ENCODE measurements at regions not wholly inside any gene's neighbourhood (a gene's known extent, or its start where the extent isn't known, plus 50 kb on each side); places are given as distances from the start of the nearest gene placed in this dataset.
"Not testable (repeated sequence)": the region's sequence is repeated elsewhere in the genome, so short reads cannot be mapped to it uniquely, and the experiment has no call there.

DNA sequence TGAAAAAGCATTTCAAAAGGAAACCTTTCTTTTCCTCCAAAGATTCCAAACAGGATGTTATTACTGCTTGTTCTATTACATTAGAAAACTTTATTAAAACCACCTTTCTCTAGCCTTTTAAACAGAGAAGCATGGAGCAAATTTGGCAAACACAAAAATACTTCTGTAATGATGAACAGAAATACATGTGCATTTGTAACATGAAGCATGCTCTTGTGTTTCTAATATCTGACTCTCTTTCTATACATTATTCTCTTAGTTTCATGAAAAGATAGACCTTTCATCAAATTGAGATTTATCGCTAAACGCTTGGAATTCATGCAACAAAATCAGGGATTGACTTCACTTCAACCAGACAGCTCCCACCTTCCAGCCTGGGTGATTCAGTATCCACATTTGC lies 152.8 kb upstream of the IRS2 start:
- ChIA-PET CTCF (interaction anchor here (0.9 kb wide), 1 partner anchor 8 kb away, joined by 3 read pairs; no protein-coding TSS in a partner anchor), POLR2A (no interaction called here)
- no peaks in the 10 kb centered on the region for H3K4me1 ChIP-seq
- FAIRE-seq (no peak), ATAC-seq (no peak), DNase-seq (ENCODE audit: low read depth in 1 of 2, low spot score in 1 of 2) (no peak)
- WGBS (ENCODE audit: missing lambda C conversion rate): 96% methylated on average over 2 of the region's 2 CpGs
- H3K4me2 ChIP-seq: no peak overlapping the region
- TF ChIP-seq ZC3H11A (IDR thresholded peaks at IDR 0.05) (no peak), FOSL2 (IDR thresholded peaks at IDR 0.05) (no peak), FOSL2 (CRISPR knock-in tag; IDR thresholded peaks at IDR 0.05) (no peak), POLR2A (IDR thresholded peaks at IDR 0.05; ENCODE audit: low read length) (no peak), EHMT2 (IDR thresholded peaks at IDR 0.05; ENCODE audit: low read depth) (no peak), BHLHE40 (IDR thresholded peaks at IDR 0.05; ENCODE audit: low read depth, low read length) (no peak)
- TF ChIP-seq, protein P1, sequence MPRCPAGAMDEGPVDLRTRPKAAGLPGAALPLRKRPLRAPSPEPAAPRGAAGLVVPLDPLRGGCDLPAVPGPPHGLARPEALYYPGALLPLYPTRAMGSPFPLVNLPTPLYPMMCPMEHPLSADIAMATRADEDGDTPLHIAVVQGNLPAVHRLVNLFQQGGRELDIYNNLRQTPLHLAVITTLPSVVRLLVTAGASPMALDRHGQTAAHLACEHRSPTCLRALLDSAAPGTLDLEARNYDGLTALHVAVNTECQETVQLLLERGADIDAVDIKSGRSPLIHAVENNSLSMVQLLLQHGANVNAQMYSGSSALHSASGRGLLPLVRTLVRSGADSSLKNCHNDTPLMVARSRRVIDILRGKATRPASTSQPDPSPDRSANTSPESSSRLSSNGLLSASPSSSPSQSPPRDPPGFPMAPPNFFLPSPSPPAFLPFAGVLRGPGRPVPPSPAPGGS (IDR thresholded peaks at IDR 0.05): no peak
- TF ChIP-seq, protein P2, sequence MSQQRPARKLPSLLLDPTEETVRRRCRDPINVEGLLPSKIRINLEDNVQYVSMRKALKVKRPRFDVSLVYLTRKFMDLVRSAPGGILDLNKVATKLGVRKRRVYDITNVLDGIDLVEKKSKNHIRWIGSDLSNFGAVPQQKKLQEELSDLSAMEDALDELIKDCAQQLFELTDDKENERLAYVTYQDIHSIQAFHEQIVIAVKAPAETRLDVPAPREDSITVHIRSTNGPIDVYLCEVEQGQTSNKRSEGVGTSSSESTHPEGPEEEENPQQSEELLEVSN (IDR thresholded peaks at IDR 0.05; ENCODE audit: borderline replicate concordance, low read depth): no peak
- TF ChIP-seq, protein P3, sequence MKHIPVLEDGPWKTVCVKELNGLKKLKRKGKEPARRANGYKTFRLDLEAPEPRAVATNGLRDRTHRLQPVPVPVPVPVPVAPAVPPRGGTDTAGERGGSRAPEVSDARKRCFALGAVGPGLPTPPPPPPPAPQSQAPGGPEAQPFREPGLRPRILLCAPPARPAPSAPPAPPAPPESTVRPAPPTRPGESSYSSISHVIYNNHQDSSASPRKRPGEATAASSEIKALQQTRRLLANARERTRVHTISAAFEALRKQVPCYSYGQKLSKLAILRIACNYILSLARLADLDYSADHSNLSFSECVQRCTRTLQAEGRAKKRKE (CRISPR knock-in tag; IDR thresholded peaks at IDR 0.05; ENCODE audit: low read depth): no peak
- no peaks in the 10 kb centered on the region for H3K9me3 ChIP-seq
- no peak overlapping the region for H3K4me3 ChIP-seq
- H3K27ac ChIP-seq: no peak overlapping the region

DNA sequence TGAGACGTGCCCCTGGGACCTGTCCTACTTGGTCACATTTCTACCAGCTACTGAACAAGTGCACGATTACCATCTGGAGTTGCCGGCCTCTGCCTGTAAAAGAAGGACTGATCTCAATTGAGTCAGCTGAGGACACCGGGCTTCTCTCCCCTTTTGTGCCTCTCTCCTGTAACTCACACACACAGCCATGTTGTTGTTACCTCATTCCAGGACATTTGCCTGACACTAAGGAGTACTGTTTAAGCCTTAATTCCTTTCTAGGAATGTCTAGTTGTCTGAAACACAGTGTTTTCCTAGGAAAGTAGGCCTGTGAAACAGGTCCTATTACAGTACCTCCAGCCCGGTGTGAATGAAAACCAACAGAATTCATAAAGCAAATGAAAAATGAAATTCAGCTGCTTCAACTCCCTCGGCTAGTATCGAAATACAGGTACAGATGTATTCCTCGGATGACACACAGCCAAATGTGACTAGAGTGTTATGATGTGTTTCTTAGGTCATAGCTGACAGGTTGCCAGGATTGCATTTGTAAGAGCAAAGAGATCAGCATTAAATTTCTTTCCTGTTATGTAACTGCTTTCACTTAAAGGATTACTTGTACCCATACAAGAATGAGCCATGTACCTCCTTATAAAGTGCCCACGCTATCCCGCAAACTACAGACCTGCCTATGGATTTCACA lies 152.0 kb upstream of the IRS2 start:
- no peak for ATAC-seq
- TF ChIP-seq, protein P4, sequence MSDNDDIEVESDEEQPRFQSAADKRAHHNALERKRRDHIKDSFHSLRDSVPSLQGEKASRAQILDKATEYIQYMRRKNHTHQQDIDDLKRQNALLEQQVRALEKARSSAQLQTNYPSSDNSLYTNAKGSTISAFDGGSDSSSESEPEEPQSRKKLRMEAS (IDR thresholded peaks at IDR 0.05): no peak
- TF ChIP-seq PHF8 (IDR thresholded peaks at IDR 0.05; ENCODE audit: borderline replicate concordance, low read depth) (no peak), ESRRA (IDR thresholded peaks at IDR 0.05; ENCODE audit: borderline replicate concordance, low read length) (no peak), MAFK (IDR thresholded peaks at IDR 0.05; ENCODE audit: partially characterized antibody) (no peak), TFCP2L1 (CRISPR knock-in tag; IDR thresholded peaks at IDR 0.05) (no peak), POLR2AphosphoS2 (conservative IDR thresholded peaks at IDR 0.05; ENCODE audit: low read length) (no peak), ZNF302 (CRISPR knock-in tag; IDR thresholded peaks at IDR 0.05) (no peak), CBX2 (IDR thresholded peaks at IDR 0.05; ENCODE audit: borderline replicate concordance, low read depth) (no peak), JUNB (IDR thresholded peaks at IDR 0.05) (no peak)
- TF ChIP-seq, protein P2 (IDR thresholded peaks at IDR 0.05; ENCODE audit: borderline replicate concordance, low read depth): no peak
- TF ChIP-seq, protein P5, sequence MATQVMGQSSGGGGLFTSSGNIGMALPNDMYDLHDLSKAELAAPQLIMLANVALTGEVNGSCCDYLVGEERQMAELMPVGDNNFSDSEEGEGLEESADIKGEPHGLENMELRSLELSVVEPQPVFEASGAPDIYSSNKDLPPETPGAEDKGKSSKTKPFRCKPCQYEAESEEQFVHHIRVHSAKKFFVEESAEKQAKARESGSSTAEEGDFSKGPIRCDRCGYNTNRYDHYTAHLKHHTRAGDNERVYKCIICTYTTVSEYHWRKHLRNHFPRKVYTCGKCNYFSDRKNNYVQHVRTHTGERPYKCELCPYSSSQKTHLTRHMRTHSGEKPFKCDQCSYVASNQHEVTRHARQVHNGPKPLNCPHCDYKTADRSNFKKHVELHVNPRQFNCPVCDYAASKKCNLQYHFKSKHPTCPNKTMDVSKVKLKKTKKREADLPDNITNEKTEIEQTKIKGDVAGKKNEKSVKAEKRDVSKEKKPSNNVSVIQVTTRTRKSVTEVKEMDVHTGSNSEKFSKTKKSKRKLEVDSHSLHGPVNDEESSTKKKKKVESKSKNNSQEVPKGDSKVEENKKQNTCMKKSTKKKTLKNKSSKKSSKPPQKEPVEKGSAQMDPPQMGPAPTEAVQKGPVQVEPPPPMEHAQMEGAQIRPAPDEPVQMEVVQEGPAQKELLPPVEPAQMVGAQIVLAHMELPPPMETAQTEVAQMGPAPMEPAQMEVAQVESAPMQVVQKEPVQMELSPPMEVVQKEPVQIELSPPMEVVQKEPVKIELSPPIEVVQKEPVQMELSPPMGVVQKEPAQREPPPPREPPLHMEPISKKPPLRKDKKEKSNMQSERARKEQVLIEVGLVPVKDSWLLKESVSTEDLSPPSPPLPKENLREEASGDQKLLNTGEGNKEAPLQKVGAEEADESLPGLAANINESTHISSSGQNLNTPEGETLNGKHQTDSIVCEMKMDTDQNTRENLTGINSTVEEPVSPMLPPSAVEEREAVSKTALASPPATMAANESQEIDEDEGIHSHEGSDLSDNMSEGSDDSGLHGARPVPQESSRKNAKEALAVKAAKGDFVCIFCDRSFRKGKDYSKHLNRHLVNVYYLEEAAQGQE (IDR thresholded peaks at IDR 0.05): no peak
- Histone ChIP-seq H3K4me2 (no peak overlapping the region), H3K9me3 (no peaks in the 10 kb centered on the region), H3K4me3 (no peak overlapping the region), H3K4me1 (no peaks in the 10 kb centered on the region), H3K27ac (no peak overlapping the region)
- DNase-seq (ENCODE audit: low read depth in 1 of 2, low spot score in 1 of 2): no peak
- FAIRE-seq: no peak
- ChIA-PET POLR2A (no interaction called here), CTCF (interaction anchor here (0.9 kb wide), 1 partner anchor 9 kb away, joined by 3 read pairs; no protein-coding TSS in a partner anchor)
- WGBS (ENCODE audit: missing lambda C conversion rate): 82% methylated on average over 10 of the region's 10 CpGs

DNA sequence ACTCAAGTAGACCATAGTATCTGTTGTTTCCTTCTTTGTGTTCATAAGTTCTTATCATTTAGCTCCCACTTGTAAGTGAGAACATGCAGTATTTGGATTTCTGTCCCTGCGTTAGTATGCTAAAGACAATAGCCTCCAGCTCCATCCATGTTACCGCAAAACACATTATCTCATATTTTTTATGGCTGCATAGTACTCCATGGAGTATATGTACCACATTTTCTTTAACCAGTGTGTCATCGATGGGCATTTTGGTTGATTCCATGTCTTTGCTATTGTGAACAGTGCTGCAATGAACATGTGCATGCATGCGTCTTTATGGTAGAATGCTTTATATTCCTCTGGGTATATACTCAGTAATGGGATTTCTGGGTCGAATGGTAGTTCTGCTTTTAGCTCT lies 148.1 kb upstream of the IRS2 start:
- CTCF ChIA-PET; DNase-seq (ENCODE audit: low read depth in 1 of 2, low spot score in 1 of 2); H3K27ac ChIP-seq; H3K4me3 ChIP-seq; H3K4me2 ChIP-seq; ATAC-seq; H3K4me1 ChIP-seq; POLR2A ChIA-PET; FAIRE-seq; H3K9me3 ChIP-seq: not testable (repeated sequence)
- WGBS (ENCODE audit: missing lambda C conversion rate): 63% methylated on average over 5 of the region's 5 CpGs

All from A549 (cell line).